B cell (primary cell): ENCODE measurements at regions not wholly inside any gene's neighbourhood (a gene's known extent, or its start where the extent isn't known, plus 50 kb on each side); places are given as distances from the start of the nearest gene placed in this dataset.

Experiments used
- ATAC-seq: fragments of 200-7000 bp; cut with Tn5 transposase; one replicate; pipeline ENCODE4 v1.10.0; 2021; ENCODE audit warnings: low read depth, mild to moderate bottlenecking, moderate number of reproducible peaks, moderate library complexity
- CTCF ChIA-PET: fragments of 350-600 bp; sonication (Branson Sonifier 250); formaldehyde crosslinking; loops from one replicate; lab custom pipeline; 2021; ENCODE audit warnings: antibody characterized with exemption, inconsistent platforms; lab: Charles Lee
- POLR2A ChIA-PET: fragments of 350-600 bp; sonication (Branson Sonifier 250); formaldehyde crosslinking; loops from one replicate; lab custom pipeline; 2021; ENCODE audit warnings: antibody characterized with exemption; lab: Charles Lee
- DNase-seq: peaks from one replicate; pipeline ENCODE4 v3.0.0; 2013
- H2AFZ ChIP-seq: 2 replicates; pipeline ENCODE4 v1.6.1; 2012; ENCODE audit warnings: mild to moderate bottlenecking, low read depth, low read length; ENCODE audit not compliant: insufficient read depth, poor library complexity, severe bottlenecking
- H3K27ac ChIP-seq, 2 donors: 1 replicate in 1 of 2; 2 replicates in 1 of 2; pipeline ENCODE4 v1.5.1; 2012 to 2013; ENCODE audit warnings: low read length in 2 of 2, mild to moderate bottlenecking in 2 of 2, moderate library complexity in 1 of 2
- H3K27me3 ChIP-seq, 4 experiments: fragments of 200-600 bp in 1 of 4; sonication (generic) in 1 of 4; replicated peaks in 1 of 4; 1 replicate in 2 of 4; 2 replicates in 2 of 4; pipeline versions ENCODE4 v1.6.1 to v1.7.0; 2013 to 2016; ENCODE audit warnings: low read length in 3 of 4, mild to moderate bottlenecking in 2 of 4, mixed read lengths in 1 of 4, moderate library complexity in 1 of 4; ENCODE audit not compliant: insufficient read depth in 4 of 4, control insufficient read depth in 3 of 4; ENCODE audit errors: control extremely low read depth in 1 of 4
- H3K36me3 ChIP-seq, 2 experiments: replicated peaks in 1 of 2; 1 replicate in 1 of 2; 2 replicates in 1 of 2; pipeline versions ENCODE4 v1.6.1 to v1.7.1; 2013; ENCODE audit warnings: low read length in 1 of 2; ENCODE audit not compliant: insufficient read depth in 2 of 2, control insufficient read depth in 1 of 2; ENCODE audit errors: control extremely low read depth in 1 of 2, extremely low read depth in 1 of 2
- H3K4me1 ChIP-seq, 2 donors: fragments of 200-600 bp in 1 of 2; sonication (generic) in 1 of 2; 1 replicate in 1 of 2; 2 replicates in 1 of 2; pipeline versions ENCODE4 v1.5.1 to v1.6.1; 2013 to 2017; ENCODE audit warnings: low read length in 2 of 2; ENCODE audit not compliant: control insufficient read depth in 2 of 2, insufficient read depth in 2 of 2
- H3K4me2 ChIP-seq: replicated peaks from 2 replicates; pipeline ENCODE3; 2012; ENCODE audit warnings: mild to moderate bottlenecking, low read depth, low read length; ENCODE audit not compliant: poor library complexity, severe bottlenecking
- H3K4me3 ChIP-seq, 5 experiments: fragments of 200-600 bp in 1 of 5; sonication (generic) in 1 of 5; 1 replicate in 3 of 5; 2 replicates in 2 of 5; pipeline versions ENCODE4 v1.5.1 to v1.7.0; 2011 to 2016; ENCODE audit warnings: low read length in 4 of 5, mild to moderate bottlenecking in 4 of 5, low read depth in 2 of 5, control low read depth in 1 of 5, moderate library complexity in 1 of 5; ENCODE audit not compliant: insufficient read depth in 1 of 5; ENCODE audit errors: control extremely low read depth in 1 of 5, extremely low read depth in 1 of 5
- H3K79me2 ChIP-seq: fragments of 200-600 bp; sonication (generic); one replicate; pipeline ENCODE4 v1.6.0; 2016; ENCODE audit warnings: low read length; ENCODE audit not compliant: control insufficient read depth, insufficient read depth
- H3K9ac ChIP-seq: fragments of 200-600 bp; sonication (generic); 2 replicates; pipeline ENCODE4 v1.6.1; 2017; ENCODE audit warnings: mild to moderate bottlenecking, low read length, moderate library complexity
- H3K9me3 ChIP-seq, 3 donors: one replicate each; pipeline versions ENCODE4 v1.6.1 to v1.7.1; 2013; ENCODE audit warnings: low read length in 2 of 3; ENCODE audit not compliant: control insufficient read depth in 2 of 3, insufficient read depth in 1 of 3; ENCODE audit errors: control extremely low read depth in 1 of 3
- H4K20me1 ChIP-seq: 2 replicates; pipeline ENCODE4 v1.6.0; 2012; ENCODE audit warnings: mild to moderate bottlenecking, low read length; ENCODE audit not compliant: insufficient read depth, control insufficient read depth, poor library complexity, severe bottlenecking
- H3K27ac Mint-ChIP-seq: one replicate; pipeline ENCODE4 v1.8.0; 2021; ENCODE audit warnings: mixed read lengths
- H3K27me3 Mint-ChIP-seq: one replicate; pipeline ENCODE4 v1.8.0; 2021; ENCODE audit warnings: mixed read lengths
- H3K4me1 Mint-ChIP-seq: one replicate; pipeline ENCODE4 v1.8.0; 2021; ENCODE audit warnings: mixed read lengths
- H3K4me3 Mint-ChIP-seq: one replicate; pipeline ENCODE4 v1.8.0; 2021; ENCODE audit warnings: mixed read lengths
- H3K9me3 Mint-ChIP-seq: one replicate; pipeline ENCODE4 v1.8.0; 2022; ENCODE audit warnings: mixed read lengths; ENCODE audit not compliant: insufficient read depth
- EZH2 ChIP-seq: IDR thresholded peaks from 2 replicates; pipeline ENCODE4 v1.6.1; 2012; ENCODE audit warnings: borderline replicate concordance, low read depth, mild to moderate bottlenecking, moderate library complexity, low read length; ENCODE audit not compliant: insufficient read depth, poor library complexity, severe bottlenecking
- WGBS: methylation state at CpG from one replicate; pipeline ENCODE4 v1.1.5; 2013; ENCODE audit warnings: missing lambda C conversion rate; ENCODE audit not compliant: insufficient coverage; 5-methylcytosine and 5-hydroxymethylcytosine counted together
- intact Hi-C: fragments of 100-400 bp; cut with micrococcal nuclease; formaldehyde crosslinking; loops from one replicate; pipeline ENCODE4 v1.10.0; 2022
- TF ChIP-seq, protein P1 (sequence below): fragments of 200-600 bp; IDR thresholded peaks from one replicate; pipeline ENCODE4 v1.8.0; 2022; ENCODE audit warnings: antibody characterized with exemption, mild to moderate bottlenecking

DNA sequence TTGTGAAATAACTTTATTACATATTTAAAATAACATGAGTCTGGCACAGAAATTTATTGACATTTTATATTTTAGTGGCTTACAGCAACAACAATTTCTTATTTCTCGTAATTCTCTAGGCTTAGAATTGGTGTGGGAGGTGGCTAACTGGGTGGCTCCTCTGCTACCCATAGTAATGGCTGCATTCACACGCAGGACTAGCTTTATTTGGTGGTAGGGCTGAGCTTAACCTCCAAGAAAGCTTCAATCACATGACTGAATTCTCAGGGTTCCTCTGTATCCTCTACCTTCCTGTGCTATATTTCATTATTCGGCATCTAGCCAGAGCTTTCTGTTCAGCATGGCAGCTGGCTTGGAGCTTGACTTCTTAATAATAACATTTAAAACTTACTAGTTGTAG is 138.8 kb downstream of the ZWINT start:
- ChIA-PET POLR2A (no interaction called here), CTCF (no interaction called here)
- H3K27me3 ChIP-seq: no peaks in the 10 kb centered on the region
- Mint-ChIP-seq H3K4me1 (no peaks in the 10 kb centered on the region), H3K27me3 (no peaks in the 10 kb centered on the region), H3K9me3 (no peaks in the 10 kb centered on the region), H3K27ac (no peak overlapping the region), H3K4me3 (no peak overlapping the region)
- H3K4me3 ChIP-seq: no peak overlapping the region
- no peaks in the 10 kb centered on the region for H3K36me3 ChIP-seq
- TF ChIP-seq, protein P1, sequence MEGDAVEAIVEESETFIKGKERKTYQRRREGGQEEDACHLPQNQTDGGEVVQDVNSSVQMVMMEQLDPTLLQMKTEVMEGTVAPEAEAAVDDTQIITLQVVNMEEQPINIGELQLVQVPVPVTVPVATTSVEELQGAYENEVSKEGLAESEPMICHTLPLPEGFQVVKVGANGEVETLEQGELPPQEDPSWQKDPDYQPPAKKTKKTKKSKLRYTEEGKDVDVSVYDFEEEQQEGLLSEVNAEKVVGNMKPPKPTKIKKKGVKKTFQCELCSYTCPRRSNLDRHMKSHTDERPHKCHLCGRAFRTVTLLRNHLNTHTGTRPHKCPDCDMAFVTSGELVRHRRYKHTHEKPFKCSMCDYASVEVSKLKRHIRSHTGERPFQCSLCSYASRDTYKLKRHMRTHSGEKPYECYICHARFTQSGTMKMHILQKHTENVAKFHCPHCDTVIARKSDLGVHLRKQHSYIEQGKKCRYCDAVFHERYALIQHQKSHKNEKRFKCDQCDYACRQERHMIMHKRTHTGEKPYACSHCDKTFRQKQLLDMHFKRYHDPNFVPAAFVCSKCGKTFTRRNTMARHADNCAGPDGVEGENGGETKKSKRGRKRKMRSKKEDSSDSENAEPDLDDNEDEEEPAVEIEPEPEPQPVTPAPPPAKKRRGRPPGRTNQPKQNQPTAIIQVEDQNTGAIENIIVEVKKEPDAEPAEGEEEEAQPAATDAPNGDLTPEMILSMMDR: no peak
- TF ChIP-seq EZH2: no peak
- no peak for ATAC-seq
- no CpG with 5 or more reads among the region's 3 CpGs for WGBS
- intact Hi-C loops: no loop called here
- H3K4me2 ChIP-seq: no peak overlapping the region
- H3K9ac ChIP-seq: no peak overlapping the region
- H3K79me2 ChIP-seq: no peaks in the 10 kb centered on the region
- H2AFZ ChIP-seq: no peak overlapping the region
- H4K20me1 ChIP-seq: no peaks in the 10 kb centered on the region
- no peak for DNase-seq
- no peaks in the 10 kb centered on the region for H3K9me3 ChIP-seq
- H3K4me1 ChIP-seq: no peaks in the 10 kb centered on the region
- H3K27ac ChIP-seq: no peak overlapping the region

DNA sequence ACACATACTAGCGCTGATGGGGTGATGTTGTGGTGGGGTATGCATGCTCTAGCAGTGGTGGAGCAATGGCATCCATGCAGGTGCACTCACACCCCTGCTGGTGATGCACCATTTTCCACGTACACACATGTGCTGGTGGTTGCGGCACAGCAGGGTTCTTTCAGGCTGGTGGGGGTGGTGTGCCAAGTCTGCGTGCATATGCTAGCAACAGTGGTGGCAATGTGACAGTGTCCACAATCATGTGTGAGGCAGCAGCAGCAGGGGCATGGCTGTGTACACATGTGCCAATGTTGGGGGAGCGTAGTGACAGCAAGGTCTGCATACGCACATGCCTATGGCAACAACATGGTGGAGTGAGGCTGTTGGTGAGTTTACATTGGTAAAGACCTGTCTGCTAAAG is 148.1 kb downstream of the ZWINT start:
- Histone ChIP-seq H3K4me2 (no peak overlapping the region), H3K9ac (no peak overlapping the region), H3K4me3 (no peak overlapping the region), H3K4me1 (no peaks in the 10 kb centered on the region), H2AFZ (no peak overlapping the region), H3K79me2 (no peaks in the 10 kb centered on the region), H4K20me1 (no peaks in the 10 kb centered on the region), H3K27me3 (no peaks in the 10 kb centered on the region), H3K27ac (no peak overlapping the region), H3K36me3 (no peaks in the 10 kb centered on the region), H3K9me3 (peaks cover 0 to 5% (median 0%) of the 10 kb centered on the region in 3 donors)
- CTCF ChIA-PET: no interaction called here
- Mint-ChIP-seq H3K27ac (no peak overlapping the region), H3K9me3 (peaks cover 3% of the 10 kb centered on the region), H3K27me3 (no peaks in the 10 kb centered on the region), H3K4me1 (no peaks in the 10 kb centered on the region), H3K4me3 (no peak overlapping the region)
- intact Hi-C loops: no loop called here
- TF ChIP-seq, protein P1: no peak
- TF ChIP-seq EZH2: no peak
- ATAC-seq: no peak
- 93% methylated on average over 6 of the region's 6 CpGs for WGBS
- no peak for DNase-seq
- POLR2A ChIA-PET: no interaction called here
